ENCODE measurements at regions not wholly inside any gene's neighbourhood (a gene's known extent, or its start where the extent isn't known, plus 50 kb on each side); places are given as distances from the start of the nearest gene placed in this dataset.

- Histone ChIP-seq H3K27me3 (ENCODE audit: low read length) (no peaks in the 10 kb centered on the region), H3K4me2 (ENCODE audit: low read depth, low read length, poor library complexity, severe bottlenecking) (no peak overlapping the region), H3K9me2 (replicated peaks; ENCODE audit: insufficient read depth, low read length) (no peaks in the 10 kb centered on the region), H3K79me2 (ENCODE audit: insufficient read depth, low read length) (no peaks in the 10 kb centered on the region), H3K9me3 (ENCODE audit: insufficient read depth, low read length) (no peaks in the 10 kb centered on the region), H3K36me3 (ENCODE audit: low read length) (no peaks in the 10 kb centered on the region), H2AFZ (ENCODE audit: low read depth, low read length, severe bottlenecking) (no peak overlapping the region), H3K4me3 (ENCODE audit: insufficient read depth, low read length, poor library complexity, severe bottlenecking) (no peak overlapping the region), H4K20me1 (ENCODE audit: low read depth, low read length) (no peaks in the 10 kb centered on the region), H3K9ac (ENCODE audit: low read length) (no peak overlapping the region), H3K27ac (ENCODE audit: low read depth, low read length) (no peak overlapping the region), H3F3A (ENCODE audit: insufficient read depth) (no peaks in the 10 kb centered on the region)
- TF ChIP-seq EZH2phosphoT487 (conservative IDR thresholded peaks at IDR 0.05; ENCODE audit: low read length) (no peak), CTCF (IDR thresholded peaks at IDR 0.05; ENCODE audit: insufficient read depth, low read length, poor library complexity, severe bottlenecking) (no peak)
These were observed 809.2 kb downstream of the NXPH1 start for GRCh38 chr7:9242636-9243035.

GRCh38 chr7:9250876-9251275, 817.5 kb downstream of the NXPH1 start:
- H3K36me3 ChIP-seq (ENCODE audit: low read length): no peaks in the 10 kb centered on the region

GRCh38 chr7:9264395-9264794, 831.0 kb downstream of the NXPH1 start:
- Histone ChIP-seq H3K79me2 (ENCODE audit: insufficient read depth, low read length) (no peaks in the 10 kb centered on the region), H3K9ac (ENCODE audit: low read length) (no peak overlapping the region), H3K9me2 (replicated peaks; ENCODE audit: insufficient read depth, low read length) (no peaks in the 10 kb centered on the region), H3K9me3 (ENCODE audit: insufficient read depth, low read length) (no peaks in the 10 kb centered on the region; the same call in 1 of the 2 replicates), H3F3A (ENCODE audit: insufficient read depth) (no peaks in the 10 kb centered on the region), H3K27me3 (ENCODE audit: low read length) (no peaks in the 10 kb centered on the region), H3K4me3 (ENCODE audit: insufficient read depth, low read length, poor library complexity, severe bottlenecking) (no peak overlapping the region), H2AFZ (ENCODE audit: low read depth, low read length, severe bottlenecking) (no peak overlapping the region), H3K36me3 (ENCODE audit: low read length) (no peaks in the 10 kb centered on the region), H4K20me1 (ENCODE audit: low read depth, low read length) (no peaks in the 10 kb centered on the region), H3K4me2 (ENCODE audit: low read depth, low read length, poor library complexity, severe bottlenecking) (no peak overlapping the region), H3K27ac (ENCODE audit: low read depth, low read length) (no peak overlapping the region)
- TF ChIP-seq CTCF (IDR thresholded peaks at IDR 0.05; ENCODE audit: insufficient read depth, low read length, poor library complexity, severe bottlenecking) (no peak), EZH2phosphoT487 (conservative IDR thresholded peaks at IDR 0.05; ENCODE audit: low read length) (no peak)

More at GRCh38 chr7:9250876-9251275, 817.5 kb downstream of the NXPH1 start:
- no peak overlapping the region for H3K4me2 ChIP-seq (ENCODE audit: low read depth, low read length, poor library complexity, severe bottlenecking)
- no peaks in the 10 kb centered on the region for H3F3A ChIP-seq (ENCODE audit: insufficient read depth)
- TF ChIP-seq EZH2phosphoT487 (conservative IDR thresholded peaks at IDR 0.05; ENCODE audit: low read length) (no peak), CTCF (IDR thresholded peaks at IDR 0.05; ENCODE audit: insufficient read depth, low read length, poor library complexity, severe bottlenecking) (no peak)
- no peak overlapping the region for H3K27ac ChIP-seq (ENCODE audit: low read depth, low read length)
- H2AFZ ChIP-seq (ENCODE audit: low read depth, low read length, severe bottlenecking): no peak overlapping the region
- no peaks in the 10 kb centered on the region for H3K27me3 ChIP-seq (ENCODE audit: low read length)
- H3K79me2 ChIP-seq (ENCODE audit: insufficient read depth, low read length): no peaks in the 10 kb centered on the region
- H4K20me1 ChIP-seq (ENCODE audit: low read depth, low read length): no peaks in the 10 kb centered on the region
- no peaks in the 10 kb centered on the region for H3K9me2 ChIP-seq (replicated peaks; ENCODE audit: insufficient read depth, low read length)
- no peak overlapping the region for H3K4me3 ChIP-seq (ENCODE audit: insufficient read depth, low read length, poor library complexity, severe bottlenecking)
- no peaks in the 10 kb centered on the region for H3K9me3 ChIP-seq (ENCODE audit: insufficient read depth, low read length)
- H3K9ac ChIP-seq (ENCODE audit: low read length): no peak overlapping the region
